ENCODE measurements at regions not wholly inside any gene's neighbourhood (a gene's known extent, or its start where the extent isn't known, plus 50 kb on each side); places are given as distances from the start of the nearest gene placed in this dataset.

- Histone ChIP-seq H3K18ac (ENCODE audit: low read length) (peak overlapping the region; percentile 71), H3K23ac (ENCODE audit: low read length) (no peak overlapping the region), H3K27me3 (ENCODE audit: insufficient read depth, low read length) (no peaks in the 10 kb centered on the region), H3K36me3 (ENCODE audit: control insufficient read depth in 1 of 2, insufficient read depth in 2 of 2, low read length in 2 of 2) (no peaks in the 10 kb centered on the region), H3K4ac (ENCODE audit: low read depth, low read length) (peak overlapping the region; percentile 89), H2BK120ac (ENCODE audit: insufficient read depth, low read length, poor library complexity) (peak overlapping the region; percentile 88), H3K4me2 (ENCODE audit: low read length) (no peak overlapping the region), H4K12ac (ENCODE audit: low read depth, low read length) (no peak overlapping the region), H4K91ac (ENCODE audit: low read depth, low read length) (peak overlapping the region; percentile 89), H4K8ac (ENCODE audit: low read depth, low read length) (peak overlapping the region; percentile 90), H2AK5ac (ENCODE audit: low read length) (no peak overlapping the region), H2BK5ac (ENCODE audit: low read depth, low read length, poor library complexity) (peak overlapping the region; percentile 93), H3K27ac (ENCODE audit: low read depth, low read length) (peak overlapping the region; percentile 93), H2BK12ac (ENCODE audit: low read length) (peak overlapping the region; percentile 91), H3K79me2 (ENCODE audit: control insufficient read depth, insufficient read depth, low read length, poor library complexity) (no peaks in the 10 kb centered on the region), H3K9me3 (ENCODE audit: insufficient read depth, low read depth, low read length) (no peaks in the 10 kb centered on the region), H3K9ac (ENCODE audit: low read length) (no peak overlapping the region), H2AFZ (ENCODE audit: insufficient read depth, low read length, poor library complexity) (no peak overlapping the region), H3K79me1 (ENCODE audit: low read length) (peaks cover 14% of the 10 kb centered on the region), H3K4me3 (ENCODE audit: low read depth, low read length) (no peak overlapping the region), H3K4me1 (ENCODE audit: control insufficient read depth in 1 of 2, insufficient read depth in 2 of 2, low read length in 2 of 2) (peaks cover 0 to 5% of the 10 kb centered on the region in 2 experiments), H3K14ac (ENCODE audit: low read length) (peak overlapping the region; percentile 70)
- WGBS (ENCODE audit: extremely low coverage, insufficient coverage, insufficient read length): no CpG with 5 or more reads among the region's 7 CpGs
- DNase-seq: no peak
Measured at GRCh38 chrX:94908171-94908570, 1234.2 kb downstream of the FAM133A start.

DNA sequence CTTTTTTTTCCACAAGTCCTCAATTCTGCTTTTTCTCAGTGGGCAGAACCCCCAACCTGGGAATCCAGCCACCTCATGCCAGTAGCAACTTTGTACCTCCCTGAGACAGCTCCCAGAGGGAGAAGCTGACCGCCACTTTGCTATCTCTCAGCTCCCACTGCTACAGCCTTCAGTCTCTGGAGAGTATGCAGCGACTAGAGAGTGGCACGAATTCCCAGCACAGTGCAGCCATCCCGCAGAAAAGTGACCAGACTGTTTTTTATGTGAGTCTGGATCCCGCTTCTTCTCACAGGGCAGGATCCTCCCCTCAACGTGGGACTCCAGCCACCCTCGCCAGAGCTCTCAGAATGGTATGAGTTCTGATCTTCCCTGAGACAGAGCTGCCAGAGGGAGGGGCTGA lies 1234.6 kb downstream of the FAM133A start:
- no peak overlapping the region for H3K23ac ChIP-seq (ENCODE audit: low read length)
- H4K8ac ChIP-seq (ENCODE audit: low read depth, low read length): peak overlapping the region; percentile 69
- H3K4me1 ChIP-seq (ENCODE audit: control insufficient read depth in 1 of 2, insufficient read depth in 2 of 2, low read length in 2 of 2): peaks cover 0 to 5% of the 10 kb centered on the region in 2 experiments
- peak overlapping the region; percentile 58 for H2BK5ac ChIP-seq (ENCODE audit: low read depth, low read length, poor library complexity)
- no peak overlapping the region for H3K4me2 ChIP-seq (ENCODE audit: low read length)
- H3K27me3 ChIP-seq (ENCODE audit: insufficient read depth, low read length): no peaks in the 10 kb centered on the region
- no CpG with 5 or more reads among the region's 7 CpGs for WGBS (ENCODE audit: extremely low coverage, insufficient coverage, insufficient read length)
- H3K79me2 ChIP-seq (ENCODE audit: control insufficient read depth, insufficient read depth, low read length, poor library complexity): no peaks in the 10 kb centered on the region
- H4K12ac ChIP-seq (ENCODE audit: low read depth, low read length): no peak overlapping the region
- peak overlapping the region; percentile 58 for H4K91ac ChIP-seq (ENCODE audit: low read depth, low read length)
- peak overlapping the region; percentile 11 for H2BK12ac ChIP-seq (ENCODE audit: low read length)
- peaks cover 14% of the 10 kb centered on the region for H3K79me1 ChIP-seq (ENCODE audit: low read length)
- peak overlapping the region; percentile 74 for H3K27ac ChIP-seq (ENCODE audit: low read depth, low read length)
- H3K14ac ChIP-seq (ENCODE audit: low read length): peak overlapping the region; percentile 69
- H3K9ac ChIP-seq (ENCODE audit: low read length): no peak overlapping the region
- no peak for DNase-seq
- H3K4ac ChIP-seq (ENCODE audit: low read depth, low read length): peak overlapping the region; percentile 33
- H2BK120ac ChIP-seq (ENCODE audit: insufficient read depth, low read length, poor library complexity): peak overlapping the region; percentile 84
- peak overlapping the region; percentile 8 for H3K18ac ChIP-seq (ENCODE audit: low read length)
- no peaks in the 10 kb centered on the region for H3K36me3 ChIP-seq (ENCODE audit: control insufficient read depth in 1 of 2, insufficient read depth in 2 of 2, low read length in 2 of 2)
- H2AFZ ChIP-seq (ENCODE audit: insufficient read depth, low read length, poor library complexity): no peak overlapping the region
- H3K9me3 ChIP-seq (ENCODE audit: insufficient read depth, low read depth, low read length): no peaks in the 10 kb centered on the region
- H2AK5ac ChIP-seq (ENCODE audit: low read length): no peak overlapping the region
- H3K4me3 ChIP-seq (ENCODE audit: low read depth, low read length): no peak overlapping the region

- no CpG with 5 or more reads among the region's 1 CpG for WGBS (ENCODE audit: extremely low coverage, insufficient coverage, insufficient read length)
- Histone ChIP-seq H3K9ac (ENCODE audit: low read length) (no peak overlapping the region), H2AK5ac (ENCODE audit: low read length) (no peak overlapping the region), H3K79me1 (ENCODE audit: low read length) (peaks cover 3% of the 10 kb centered on the region), H3K79me2 (ENCODE audit: control insufficient read depth, insufficient read depth, low read length, poor library complexity) (no peaks in the 10 kb centered on the region), H2BK120ac (ENCODE audit: insufficient read depth, low read length, poor library complexity) (no peak overlapping the region), H3K4me3 (ENCODE audit: low read depth, low read length) (no peak overlapping the region), H3K27ac (ENCODE audit: low read depth, low read length) (no peak overlapping the region), H2BK5ac (ENCODE audit: low read depth, low read length, poor library complexity) (no peak overlapping the region), H4K8ac (ENCODE audit: low read depth, low read length) (no peak overlapping the region), H2AFZ (ENCODE audit: insufficient read depth, low read length, poor library complexity) (no peak overlapping the region), H3K18ac (ENCODE audit: low read length) (no peak overlapping the region), H3K4me1 (ENCODE audit: control insufficient read depth in 1 of 2, insufficient read depth in 2 of 2, low read length in 2 of 2) (peaks cover 3% of the 10 kb centered on the region in 2 experiments), H4K12ac (ENCODE audit: low read depth, low read length) (no peak overlapping the region), H3K27me3 (ENCODE audit: insufficient read depth, low read length) (no peaks in the 10 kb centered on the region), H3K9me3 (ENCODE audit: insufficient read depth, low read depth, low read length) (no peaks in the 10 kb centered on the region), H3K23ac (ENCODE audit: low read length) (no peak overlapping the region), H3K4me2 (ENCODE audit: low read length) (no peak overlapping the region), H4K91ac (ENCODE audit: low read depth, low read length) (no peak overlapping the region), H3K4ac (ENCODE audit: low read depth, low read length) (no peak overlapping the region), H2BK12ac (ENCODE audit: low read length) (no peak overlapping the region), H3K36me3 (ENCODE audit: control insufficient read depth in 1 of 2, insufficient read depth in 2 of 2, low read length in 2 of 2) (no peaks in the 10 kb centered on the region), H3K14ac (ENCODE audit: low read length) (no peak overlapping the region)
- no peak for DNase-seq
Measured at GRCh38 chrX:94914235-94914634, 1240.2 kb downstream of the FAM133A start.

DNA sequence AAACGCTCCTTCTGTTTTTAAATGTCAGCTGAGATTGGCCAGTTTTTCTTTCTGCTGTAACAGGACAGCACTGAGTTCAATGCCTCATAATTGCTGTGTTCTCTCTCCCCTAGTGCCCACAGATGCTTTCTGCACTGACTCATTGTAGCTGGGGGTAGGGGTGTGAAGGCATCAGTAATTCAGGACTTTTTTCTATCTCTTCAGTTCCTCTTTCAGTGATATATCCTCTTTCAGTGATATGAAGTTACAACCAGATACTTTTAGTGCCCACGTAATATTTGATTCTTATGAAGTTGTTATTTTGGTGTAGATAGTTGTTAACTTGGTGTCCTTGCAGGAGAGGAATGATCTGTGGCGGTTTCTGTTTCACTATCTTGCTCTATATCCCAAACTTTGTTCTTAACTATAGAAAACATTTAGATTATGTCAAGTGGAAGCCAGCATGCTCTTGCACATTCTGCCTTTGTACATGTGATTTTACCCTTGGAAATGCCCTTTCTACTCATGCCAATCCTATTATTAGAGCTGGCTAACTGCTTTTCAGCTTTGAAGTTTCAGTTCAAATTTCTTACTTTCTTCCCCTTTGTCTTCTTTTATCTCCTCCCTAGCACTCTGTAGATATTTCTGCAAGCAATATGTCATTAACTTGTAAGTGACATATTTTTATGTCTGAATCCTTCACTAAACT lies 1258.4 kb downstream of the FAM133A start:
- Histone ChIP-seq H3K27me3 (ENCODE audit: insufficient read depth, low read length) (no peaks in the 10 kb centered on the region), H2AFZ (ENCODE audit: insufficient read depth, low read length, poor library complexity) (no peak overlapping the region), H2BK5ac (ENCODE audit: low read depth, low read length, poor library complexity) (no peak overlapping the region), H3K4me1 (ENCODE audit: control insufficient read depth in 1 of 2, insufficient read depth in 2 of 2, low read length in 2 of 2) (no peaks in the 10 kb centered on the region), H3K9ac (ENCODE audit: low read length) (no peak overlapping the region), H2BK12ac (ENCODE audit: low read length) (no peak overlapping the region), H3K4me3 (ENCODE audit: low read depth, low read length) (no peak overlapping the region), H2BK120ac (ENCODE audit: insufficient read depth, low read length, poor library complexity) (no peak overlapping the region), H3K27ac (ENCODE audit: low read depth, low read length) (no peak overlapping the region), H4K12ac (ENCODE audit: low read depth, low read length) (no peak overlapping the region), H3K9me3 (ENCODE audit: insufficient read depth, low read depth, low read length) (no peaks in the 10 kb centered on the region), H3K18ac (ENCODE audit: low read length) (no peak overlapping the region), H3K23ac (ENCODE audit: low read length) (no peak overlapping the region), H2AK5ac (ENCODE audit: low read length) (no peak overlapping the region), H3K14ac (ENCODE audit: low read length) (no peak overlapping the region), H3K79me1 (ENCODE audit: low read length) (no peaks in the 10 kb centered on the region), H3K4me2 (ENCODE audit: low read length) (no peak overlapping the region), H3K36me3 (ENCODE audit: control insufficient read depth in 1 of 2, insufficient read depth in 2 of 2, low read length in 2 of 2) (no peaks in the 10 kb centered on the region), H3K79me2 (ENCODE audit: control insufficient read depth, insufficient read depth, low read length, poor library complexity) (no peaks in the 10 kb centered on the region), H4K91ac (ENCODE audit: low read depth, low read length) (no peak overlapping the region), H4K8ac (ENCODE audit: low read depth, low read length) (no peak overlapping the region), H3K4ac (ENCODE audit: low read depth, low read length) (no peak overlapping the region)
- peak; percentile 51 to 80 for DNase-seq
- WGBS (ENCODE audit: extremely low coverage, insufficient coverage, insufficient read length): no CpG with 5 or more reads among the region's 3 CpGs

Data from trophoblast cell (in vitro differentiated cells and primary cell).